Astrocyte of the cerebellum (primary cell): ENCODE measurements at regions not wholly inside any gene's neighbourhood (a gene's known extent, or its start where the extent isn't known, plus 50 kb on each side); places are given as distances from the start of the nearest gene placed in this dataset.
"Not testable (repeated sequence)": the region's sequence is repeated elsewhere in the genome, so short reads cannot be mapped to it uniquely, and the experiment has no call there.

ENCODE experiments used
- DNase-seq: peaks from one replicate; pipeline ENCODE4 v3.0.0-alpha.2; 2011; ENCODE audit warnings: low read depth
- H3K4me3 ChIP-seq: 2 replicates; pipeline ENCODE4 v1.5.1; 2011; ENCODE audit warnings: mild to moderate bottlenecking, low read depth, low read length, moderate library complexity
- in situ Hi-C: cut with HindIII; loops from 2 replicates; pipeline ENCODE4 v1.10.0; 2017; ENCODE audit warnings: low sequenced_read_pairs
- TF ChIP-seq, protein P1 (sequence below): IDR thresholded peaks from 2 replicates; pipeline ENCODE4 v1.5.1; 2012; ENCODE audit warnings: low read length, low read depth, moderate library complexity, mild to moderate bottlenecking; ENCODE audit errors: missing control alignments

DNA sequence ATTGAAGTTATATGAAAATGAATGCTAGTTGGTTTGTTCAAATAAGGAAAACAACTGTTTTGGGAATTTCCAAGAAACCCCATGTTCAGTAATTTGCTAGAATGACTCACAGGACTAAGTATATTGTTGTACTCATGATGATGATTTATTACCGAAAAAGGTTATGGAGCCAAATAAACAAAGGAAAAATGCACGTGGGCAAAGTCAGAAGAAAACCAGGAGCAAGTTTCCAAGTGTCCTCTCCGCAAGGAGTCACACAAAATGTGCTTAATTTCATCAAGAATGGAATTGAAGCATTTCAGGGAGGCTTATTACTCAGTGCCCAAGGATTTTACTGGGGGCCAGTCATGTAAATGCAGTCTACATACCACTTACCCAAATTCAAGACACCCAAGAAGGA lies 1652.4 kb upstream of the TMEFF2 start:
- DNase-seq, result peak; percentile 53
- TF ChIP-seq, protein P1, sequence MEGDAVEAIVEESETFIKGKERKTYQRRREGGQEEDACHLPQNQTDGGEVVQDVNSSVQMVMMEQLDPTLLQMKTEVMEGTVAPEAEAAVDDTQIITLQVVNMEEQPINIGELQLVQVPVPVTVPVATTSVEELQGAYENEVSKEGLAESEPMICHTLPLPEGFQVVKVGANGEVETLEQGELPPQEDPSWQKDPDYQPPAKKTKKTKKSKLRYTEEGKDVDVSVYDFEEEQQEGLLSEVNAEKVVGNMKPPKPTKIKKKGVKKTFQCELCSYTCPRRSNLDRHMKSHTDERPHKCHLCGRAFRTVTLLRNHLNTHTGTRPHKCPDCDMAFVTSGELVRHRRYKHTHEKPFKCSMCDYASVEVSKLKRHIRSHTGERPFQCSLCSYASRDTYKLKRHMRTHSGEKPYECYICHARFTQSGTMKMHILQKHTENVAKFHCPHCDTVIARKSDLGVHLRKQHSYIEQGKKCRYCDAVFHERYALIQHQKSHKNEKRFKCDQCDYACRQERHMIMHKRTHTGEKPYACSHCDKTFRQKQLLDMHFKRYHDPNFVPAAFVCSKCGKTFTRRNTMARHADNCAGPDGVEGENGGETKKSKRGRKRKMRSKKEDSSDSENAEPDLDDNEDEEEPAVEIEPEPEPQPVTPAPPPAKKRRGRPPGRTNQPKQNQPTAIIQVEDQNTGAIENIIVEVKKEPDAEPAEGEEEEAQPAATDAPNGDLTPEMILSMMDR, result no peak
- no peak overlapping the region for H3K4me3 ChIP-seq
- in situ Hi-C loops, result no loop called here

DNA sequence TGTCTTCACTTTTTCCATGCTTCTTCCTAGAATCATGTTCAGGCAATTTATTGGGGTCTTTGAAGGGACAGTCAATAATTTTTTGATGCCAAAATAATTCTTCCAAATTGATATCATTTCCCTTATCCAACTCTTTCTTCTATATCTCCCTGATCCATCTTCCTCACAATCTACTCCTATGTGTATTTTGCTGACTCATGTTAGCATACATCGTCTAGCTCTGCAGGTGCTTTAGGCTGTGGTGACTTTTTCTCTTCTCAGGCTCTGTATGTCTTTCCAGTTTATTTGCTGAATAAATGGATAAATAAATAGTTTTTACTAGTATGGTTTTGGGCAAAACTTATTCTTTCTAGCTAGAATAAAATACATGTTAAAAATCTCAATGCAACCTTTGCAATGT lies 1650.9 kb upstream of the TMEFF2 start:
- DNase-seq, result no peak
- in situ Hi-C loops, result no loop called here
- H3K4me3 ChIP-seq, result no peak overlapping the region
- TF ChIP-seq, protein P1, result no peak

DNA sequence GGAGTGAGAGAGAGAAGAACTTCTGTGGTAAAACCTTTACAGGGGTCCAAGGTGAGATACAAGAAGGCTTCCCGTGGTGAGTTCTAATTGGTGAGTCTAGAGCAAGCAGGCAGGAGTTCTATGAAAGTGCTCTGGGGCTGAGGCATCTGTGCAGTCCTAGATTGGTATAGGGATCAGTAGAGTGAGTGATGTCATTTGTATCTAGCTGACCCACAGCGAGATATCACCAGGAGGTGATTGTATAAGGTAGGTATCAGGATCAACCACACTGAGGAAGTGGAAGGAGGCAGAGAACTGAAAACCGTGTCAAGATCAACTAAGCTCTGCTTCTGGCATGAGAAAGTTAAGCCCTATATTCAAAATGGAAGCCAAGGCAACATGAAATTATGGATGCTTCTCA lies 1648.9 kb upstream of the TMEFF2 start:
- no peak overlapping the region for H3K4me3 ChIP-seq
- TF ChIP-seq, protein P1, result no peak
- in situ Hi-C loops, result no loop called here
- no peak for DNase-seq

DNA sequence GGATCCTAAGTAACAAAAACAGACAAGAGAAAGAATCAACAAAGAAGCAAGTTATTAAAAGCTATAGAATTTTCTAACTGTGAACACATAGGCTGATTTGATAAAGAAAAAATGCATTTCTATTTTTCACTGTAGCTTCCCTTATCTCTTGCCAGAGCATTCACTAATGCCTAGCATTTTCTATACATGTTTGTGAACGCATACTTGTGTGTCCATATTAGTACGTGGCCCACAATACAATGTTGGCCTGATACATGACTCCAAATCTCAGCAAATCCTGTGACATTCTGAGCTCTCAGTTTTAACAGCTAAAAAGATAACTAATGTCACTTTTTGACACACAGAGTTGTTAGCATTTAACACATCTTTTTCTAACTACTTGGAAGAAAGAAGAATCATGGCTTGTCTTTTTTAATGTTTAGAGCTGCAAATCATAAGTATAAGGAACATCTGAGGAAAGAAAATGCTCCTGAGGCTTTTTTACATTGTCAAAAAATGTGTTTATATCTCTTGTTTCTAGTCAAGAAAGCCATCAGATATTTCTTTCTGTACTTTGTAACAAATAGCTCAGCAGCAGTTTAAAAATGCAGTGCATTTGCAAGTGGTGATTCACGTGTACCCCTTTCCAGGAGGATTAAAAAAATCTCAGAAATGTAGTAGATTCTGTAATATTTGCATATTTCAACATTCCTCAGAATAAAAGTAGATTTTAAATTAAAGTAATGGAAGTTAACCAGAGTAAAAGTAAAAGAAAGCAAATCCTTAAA lies 1646.8 kb upstream of the TMEFF2 start:
- in situ Hi-C loops, result no loop called here
- DNase-seq, result peak; percentile 27
- TF ChIP-seq, protein P1, result no peak
- H3K4me3 ChIP-seq, result no peak overlapping the region

DNA sequence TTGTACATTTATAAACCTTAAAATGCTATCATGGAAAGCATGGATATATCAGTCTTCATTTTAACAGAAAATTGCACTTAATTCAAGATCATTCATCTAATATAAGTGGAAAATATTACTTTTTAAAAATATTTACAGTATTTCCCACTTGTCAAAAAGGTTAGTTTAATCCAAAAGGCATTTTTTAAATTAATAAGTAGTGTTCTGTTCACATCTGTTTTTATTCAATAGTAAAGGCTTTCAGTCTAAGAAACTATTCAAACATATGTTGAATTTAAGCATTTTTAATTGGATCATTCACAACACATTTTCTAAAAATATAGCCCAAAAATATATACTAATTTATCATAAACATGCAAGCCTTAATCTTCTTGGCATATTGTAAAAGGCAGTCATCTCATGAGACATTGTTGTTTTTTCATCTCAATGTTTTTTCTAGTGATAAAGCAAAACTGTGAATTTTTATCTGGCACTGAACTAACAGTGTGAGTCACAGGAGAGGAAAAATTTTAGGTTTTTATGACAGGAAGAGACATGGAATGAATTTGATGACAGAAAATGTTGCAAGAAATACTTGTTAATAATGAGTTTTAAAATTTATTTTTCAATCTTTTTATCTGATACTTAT lies 1642.5 kb upstream of the TMEFF2 start:
- H3K4me3 ChIP-seq, result no peak overlapping the region
- peak; percentile 12 for DNase-seq
- in situ Hi-C loops, result no loop called here
- TF ChIP-seq, protein P1, result no peak

DNA sequence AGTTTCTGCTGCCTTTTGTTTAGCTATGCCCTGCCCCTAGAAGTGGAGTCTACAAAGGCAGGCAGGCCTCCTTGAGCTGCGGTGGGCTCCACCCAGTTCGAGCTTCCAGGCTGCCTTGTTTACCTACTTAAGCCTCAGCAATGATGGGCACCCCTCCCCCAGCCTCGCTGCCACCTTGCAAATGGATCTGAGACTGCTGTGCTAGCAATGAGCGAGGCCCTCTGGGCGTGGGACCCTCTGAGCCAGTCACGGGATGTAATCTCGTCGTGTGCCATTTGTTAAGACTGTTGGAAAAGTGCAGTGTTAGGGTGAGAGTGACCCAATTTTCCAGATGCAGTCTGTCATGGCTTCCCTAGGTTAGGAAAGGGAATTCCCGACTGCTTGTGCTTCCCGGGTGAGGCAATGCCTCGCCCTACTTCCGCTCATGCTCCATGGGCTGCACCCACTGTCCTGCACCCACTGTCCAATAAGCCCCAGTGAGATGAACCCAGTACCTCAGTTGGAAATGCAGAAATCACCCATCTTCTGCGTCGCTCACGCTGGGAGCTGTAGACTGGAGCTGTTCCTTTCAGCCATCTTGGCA lies 1641.8 kb upstream of the TMEFF2 start:
- DNase-seq, in situ Hi-C loops, H3K4me3 ChIP-seq: not testable (repeated sequence)

DNA sequence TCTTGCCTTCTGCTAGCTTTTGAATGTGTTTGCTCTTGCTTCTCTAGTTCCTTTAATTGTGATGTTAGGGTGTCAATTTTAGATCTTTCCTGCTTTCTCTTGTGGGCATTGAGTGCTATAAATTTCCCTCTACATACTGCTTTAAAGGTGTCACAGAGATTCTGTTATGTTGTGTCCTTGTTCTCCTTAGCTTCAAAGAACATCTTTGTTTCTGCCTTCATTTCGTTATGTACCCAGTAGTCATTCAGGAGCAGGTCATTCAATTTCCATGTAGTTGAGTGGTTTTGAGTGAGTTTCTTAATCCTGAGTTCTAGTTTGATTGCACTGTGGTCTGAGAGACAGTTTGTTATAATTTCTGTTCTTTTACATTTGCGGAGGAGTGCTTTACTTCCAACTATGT lies 1639.2 kb upstream of the TMEFF2 start:
- H3K4me3 ChIP-seq, DNase-seq, in situ Hi-C loops: not testable (repeated sequence)
